Ishikawa (cell line): ENCODE measurements at regions not wholly inside any gene's neighbourhood (a gene's known extent, or its start where the extent isn't known, plus 50 kb on each side); places are given as distances from the start of the nearest gene placed in this dataset.

Experiments used
- CREB1 ChIP-seq: IDR thresholded peaks from 2 replicates; pipeline ENCODE4 v1.6.1; 2012; ENCODE audit warnings: low read depth
- EGR1 ChIP-seq: IDR thresholded peaks from 2 replicates; pipeline ENCODE4 v1.6.1; 2012
- FOXM1 ChIP-seq: IDR thresholded peaks from 2 replicates; pipeline ENCODE4 v1.6.1; 2012; ENCODE audit warnings: low read depth, borderline replicate concordance
- RAD21 ChIP-seq: IDR thresholded peaks from 2 replicates; pipeline ENCODE4 v1.6.1; 2012; ENCODE audit warnings: low read depth
- TAF1 ChIP-seq: IDR thresholded peaks from 2 replicates; pipeline ENCODE4 v1.6.1; 2012; ENCODE audit warnings: low read depth, mild to moderate bottlenecking
- ZBTB7A ChIP-seq: IDR thresholded peaks from 2 replicates; pipeline ENCODE4 v1.6.1; 2012; ENCODE audit warnings: low read depth
- TF ChIP-seq, protein P1 (sequence below): IDR thresholded peaks from 2 replicates; pipeline ENCODE4 v1.6.1; 2012
- TF ChIP-seq, protein P2 (sequence below): IDR thresholded peaks from 2 replicates; pipeline ENCODE4 v1.6.1; 2012; ENCODE audit warnings: low read depth, mild to moderate bottlenecking
- TF ChIP-seq, protein P3 (sequence below): IDR thresholded peaks from 2 replicates; pipeline ENCODE4 v1.6.1; 2012

DNA sequence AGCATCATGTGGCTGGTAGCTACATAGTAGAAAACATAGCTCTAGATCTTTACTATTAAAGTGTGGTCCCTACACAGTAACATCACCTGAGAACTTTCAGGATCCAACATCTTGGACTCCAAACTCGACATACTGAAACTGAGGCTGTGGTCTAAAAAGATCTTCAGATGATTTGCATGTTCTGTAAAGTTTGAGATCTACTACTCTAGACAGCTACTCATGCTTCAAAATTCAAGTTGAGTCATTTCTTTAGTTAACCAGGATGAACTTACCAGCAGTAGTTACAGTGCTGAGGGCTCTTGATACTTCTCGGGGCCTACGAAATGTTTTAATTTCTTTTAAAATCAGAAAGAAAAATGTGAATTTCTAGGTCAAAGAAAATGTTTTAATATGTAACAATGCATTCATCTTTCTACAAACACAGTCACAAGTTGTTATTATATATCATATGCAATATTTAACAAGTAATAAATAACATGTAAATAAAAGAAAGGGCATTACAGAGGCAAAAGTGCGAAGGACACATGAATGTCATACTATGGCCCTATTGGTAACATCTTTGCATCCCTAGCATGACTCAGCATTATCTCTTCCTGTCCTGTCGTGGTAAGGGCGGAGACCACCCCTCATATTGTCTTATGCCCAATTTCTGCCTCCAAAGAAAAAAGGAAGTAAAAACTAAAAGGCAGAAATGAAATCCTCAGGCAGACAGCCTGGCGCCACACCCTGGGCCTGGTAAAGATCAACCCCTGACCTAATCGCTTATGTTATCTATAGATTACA lies 563.9 kb upstream of the TLE4 start:
- TF ChIP-seq, protein P1, sequence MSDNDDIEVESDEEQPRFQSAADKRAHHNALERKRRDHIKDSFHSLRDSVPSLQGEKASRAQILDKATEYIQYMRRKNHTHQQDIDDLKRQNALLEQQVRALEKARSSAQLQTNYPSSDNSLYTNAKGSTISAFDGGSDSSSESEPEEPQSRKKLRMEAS, result no peak
- TF ChIP-seq FOXM1, result no peak
- TF ChIP-seq RAD21, result no peak
- no peak for TF ChIP-seq CREB1
- TF ChIP-seq ZBTB7A, result no peak
- TF ChIP-seq TAF1, result no peak
- TF ChIP-seq, protein P2, sequence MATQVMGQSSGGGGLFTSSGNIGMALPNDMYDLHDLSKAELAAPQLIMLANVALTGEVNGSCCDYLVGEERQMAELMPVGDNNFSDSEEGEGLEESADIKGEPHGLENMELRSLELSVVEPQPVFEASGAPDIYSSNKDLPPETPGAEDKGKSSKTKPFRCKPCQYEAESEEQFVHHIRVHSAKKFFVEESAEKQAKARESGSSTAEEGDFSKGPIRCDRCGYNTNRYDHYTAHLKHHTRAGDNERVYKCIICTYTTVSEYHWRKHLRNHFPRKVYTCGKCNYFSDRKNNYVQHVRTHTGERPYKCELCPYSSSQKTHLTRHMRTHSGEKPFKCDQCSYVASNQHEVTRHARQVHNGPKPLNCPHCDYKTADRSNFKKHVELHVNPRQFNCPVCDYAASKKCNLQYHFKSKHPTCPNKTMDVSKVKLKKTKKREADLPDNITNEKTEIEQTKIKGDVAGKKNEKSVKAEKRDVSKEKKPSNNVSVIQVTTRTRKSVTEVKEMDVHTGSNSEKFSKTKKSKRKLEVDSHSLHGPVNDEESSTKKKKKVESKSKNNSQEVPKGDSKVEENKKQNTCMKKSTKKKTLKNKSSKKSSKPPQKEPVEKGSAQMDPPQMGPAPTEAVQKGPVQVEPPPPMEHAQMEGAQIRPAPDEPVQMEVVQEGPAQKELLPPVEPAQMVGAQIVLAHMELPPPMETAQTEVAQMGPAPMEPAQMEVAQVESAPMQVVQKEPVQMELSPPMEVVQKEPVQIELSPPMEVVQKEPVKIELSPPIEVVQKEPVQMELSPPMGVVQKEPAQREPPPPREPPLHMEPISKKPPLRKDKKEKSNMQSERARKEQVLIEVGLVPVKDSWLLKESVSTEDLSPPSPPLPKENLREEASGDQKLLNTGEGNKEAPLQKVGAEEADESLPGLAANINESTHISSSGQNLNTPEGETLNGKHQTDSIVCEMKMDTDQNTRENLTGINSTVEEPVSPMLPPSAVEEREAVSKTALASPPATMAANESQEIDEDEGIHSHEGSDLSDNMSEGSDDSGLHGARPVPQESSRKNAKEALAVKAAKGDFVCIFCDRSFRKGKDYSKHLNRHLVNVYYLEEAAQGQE, result no peak
- TF ChIP-seq EGR1, result no peak
- TF ChIP-seq, protein P3, sequence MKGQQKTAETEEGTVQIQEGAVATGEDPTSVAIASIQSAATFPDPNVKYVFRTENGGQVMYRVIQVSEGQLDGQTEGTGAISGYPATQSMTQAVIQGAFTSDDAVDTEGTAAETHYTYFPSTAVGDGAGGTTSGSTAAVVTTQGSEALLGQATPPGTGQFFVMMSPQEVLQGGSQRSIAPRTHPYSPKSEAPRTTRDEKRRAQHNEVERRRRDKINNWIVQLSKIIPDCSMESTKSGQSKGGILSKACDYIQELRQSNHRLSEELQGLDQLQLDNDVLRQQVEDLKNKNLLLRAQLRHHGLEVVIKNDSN, result no peak
